Occipital lobe (tissue), 1 donor: ENCODE measurements at regions not wholly inside any gene's neighbourhood (a gene's known extent, or its start where the extent isn't known, plus 50 kb on each side); places are given as distances from the start of the nearest gene placed in this dataset.

Experiments used
- DNase-seq: peaks from one replicate; lab custom pipeline; 2025; lab: John Stamatoyannopoulos, UW

DNA sequence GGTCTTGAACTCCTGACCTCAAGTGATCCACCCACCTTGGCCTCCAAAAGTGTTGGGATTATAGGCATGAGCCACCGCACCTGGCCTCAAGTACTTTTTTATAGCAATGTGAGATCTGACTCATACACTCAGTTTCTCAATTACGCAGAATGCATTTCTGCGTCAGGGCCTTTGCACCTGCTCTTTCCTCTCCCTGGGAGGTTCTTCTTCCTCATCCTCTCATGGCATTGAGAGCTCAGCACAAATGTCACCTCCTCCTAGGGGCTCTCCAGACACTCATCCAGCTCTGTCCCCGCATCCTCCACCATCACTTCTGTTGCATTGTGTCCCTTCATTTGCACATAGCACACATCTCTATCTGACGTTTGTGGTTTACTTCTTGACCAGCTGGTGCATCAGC is 418.8 kb downstream of the PTPRU start:
- no peak for DNase-seq

DNA sequence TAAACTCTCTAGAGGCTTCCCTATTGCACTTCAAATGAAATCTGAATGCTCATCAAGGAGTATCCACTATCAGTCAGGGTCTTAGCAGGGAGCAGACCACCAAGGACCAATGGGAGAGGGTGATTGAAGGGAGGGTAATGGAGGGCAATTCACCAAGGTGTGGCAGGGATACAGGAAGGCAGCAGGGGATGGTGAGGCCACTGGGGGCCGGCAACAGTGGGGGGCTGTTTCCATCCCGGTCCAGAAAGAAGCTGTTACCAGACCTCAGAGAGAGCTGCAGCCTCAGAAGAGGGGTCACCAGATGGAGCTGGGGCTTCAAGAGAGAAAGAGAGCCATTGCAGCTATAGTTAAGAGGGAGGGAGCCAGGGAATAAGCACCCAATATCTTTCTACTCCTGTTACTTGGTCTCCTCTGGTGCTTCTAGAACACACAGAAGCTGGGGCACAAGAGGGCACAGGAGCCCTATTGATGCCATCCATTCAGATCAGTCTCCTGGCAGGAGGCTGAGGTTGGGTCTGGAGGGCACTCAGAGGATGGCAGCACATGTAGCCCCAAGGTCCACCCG is 417.6 kb downstream of the PTPRU start:
- no peak for DNase-seq

DNA sequence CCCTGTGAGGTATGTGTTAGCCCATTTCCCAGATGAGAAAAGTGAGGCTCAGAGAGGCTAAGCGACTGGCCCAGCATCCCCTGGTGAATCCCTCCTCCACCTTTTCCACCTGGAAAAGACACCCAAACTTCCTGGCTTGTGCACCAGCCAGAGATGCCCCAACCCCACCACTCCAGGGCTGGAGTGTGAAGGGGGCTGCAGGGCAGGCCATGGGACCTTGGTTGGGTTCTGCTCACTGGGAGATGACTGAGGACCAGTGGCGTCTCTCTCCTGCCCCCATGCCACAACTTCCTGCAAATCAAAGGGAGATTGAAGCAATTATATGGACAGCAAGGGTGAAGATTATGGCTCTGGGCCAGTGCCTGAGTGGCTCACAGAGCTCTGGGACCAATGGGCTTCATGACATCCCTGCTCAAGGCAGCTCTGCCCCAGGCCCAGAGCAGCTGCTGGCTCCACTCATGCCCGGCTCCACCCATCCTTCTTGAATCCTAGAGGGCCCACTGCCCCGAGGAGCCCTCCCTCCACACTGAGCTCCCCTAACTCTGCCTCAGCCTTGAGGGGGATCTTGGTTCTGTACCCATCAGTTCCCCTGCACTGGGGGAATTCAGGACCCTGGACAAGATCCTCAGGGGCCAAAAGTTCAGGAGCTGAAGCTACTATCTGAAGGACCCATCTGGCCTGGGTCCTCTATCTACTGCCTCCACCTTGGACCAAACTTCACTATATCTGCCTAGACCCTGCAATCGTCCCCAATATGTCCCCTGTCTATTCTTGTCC is 416.9 kb downstream of the PTPRU start:
- DNase-seq = no peak

DNA sequence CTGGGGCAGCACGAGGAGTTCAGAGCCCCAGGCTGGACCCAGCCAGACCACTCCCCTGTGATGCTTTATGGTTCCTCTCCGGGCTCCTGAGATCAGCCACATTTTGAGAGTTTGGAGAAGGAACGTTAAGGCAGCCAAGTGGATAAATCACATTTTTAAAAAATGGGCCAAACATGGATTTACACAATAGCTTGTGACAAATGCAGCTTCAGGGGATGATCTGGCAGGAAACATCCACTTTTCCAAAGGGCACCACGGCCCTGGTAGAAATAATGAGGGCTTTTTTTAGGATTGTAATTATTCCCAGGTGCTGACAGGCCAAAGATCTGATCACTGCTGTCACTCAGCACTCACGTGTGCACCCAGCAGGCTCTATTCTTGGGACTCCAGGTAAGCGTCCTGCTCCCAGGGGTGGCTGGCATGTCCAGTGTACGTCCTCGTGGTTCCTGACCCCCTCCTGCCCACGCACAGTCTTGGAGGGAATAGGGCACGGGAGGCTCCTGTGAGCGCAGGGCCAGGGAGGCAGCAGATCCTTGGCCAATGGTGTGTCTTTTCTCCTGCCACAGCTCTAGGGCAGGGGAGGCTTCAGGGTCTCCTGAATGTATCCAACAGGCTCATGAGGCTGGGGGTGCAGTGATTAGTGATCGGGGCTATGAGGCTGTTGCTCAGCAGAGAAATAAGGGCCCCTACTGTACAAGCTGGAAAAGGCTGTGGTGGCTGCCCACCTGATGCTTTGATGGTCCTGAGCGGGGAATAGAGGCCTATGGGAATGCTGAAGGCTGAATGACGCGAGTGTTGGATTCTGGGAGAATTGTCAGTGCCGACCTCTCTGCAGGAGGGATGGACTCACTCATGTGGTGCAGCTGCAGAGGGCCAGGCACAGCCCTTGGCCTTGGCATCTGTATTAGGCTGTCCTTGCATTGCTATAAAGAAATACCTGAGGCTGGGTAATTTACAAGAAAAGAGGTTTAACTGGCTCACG is 415.7 kb downstream of the PTPRU start:
- DNase-seq = no peak

DNA sequence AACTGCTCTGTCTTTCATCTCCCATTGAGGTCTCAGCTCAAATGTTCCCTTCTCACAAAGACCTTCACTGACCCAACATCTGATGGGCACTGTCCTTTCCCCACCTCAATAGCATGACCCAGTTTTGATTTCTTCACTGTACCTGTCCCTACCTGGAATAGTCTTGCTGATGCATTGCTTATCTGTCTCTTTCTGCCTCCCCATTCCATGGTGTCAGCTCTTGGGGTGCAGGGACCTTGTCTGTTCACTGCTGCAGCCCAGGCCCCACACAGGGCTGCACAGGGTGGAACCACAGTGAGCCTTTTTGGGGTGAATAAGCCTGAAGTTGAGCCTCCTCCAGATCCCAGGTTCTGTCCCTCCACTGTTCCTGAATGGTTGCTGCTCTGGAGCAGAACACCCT is 414.9 kb downstream of the PTPRU start:
- no peak for DNase-seq

DNA sequence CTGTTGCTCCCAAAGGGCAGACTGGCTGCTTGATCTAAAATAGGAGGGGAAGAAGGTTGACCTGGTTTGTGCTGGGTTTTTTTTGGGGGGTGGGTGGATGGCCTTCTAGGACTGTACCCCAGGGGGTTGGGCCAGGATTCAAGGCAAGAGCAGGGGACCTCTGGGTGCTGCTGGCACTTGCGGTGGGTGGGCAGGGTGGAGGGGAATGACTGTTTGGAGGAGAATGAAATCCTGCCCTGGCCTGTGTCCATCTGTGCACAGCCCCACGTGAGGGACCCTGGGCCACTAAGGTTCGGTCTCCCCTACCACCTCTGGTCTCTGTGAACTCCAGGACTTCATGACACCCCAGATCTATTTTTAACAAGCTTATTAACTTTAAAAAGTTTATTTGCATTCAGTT is 414.2 kb downstream of the PTPRU start:
- DNase-seq = no peak

DNA sequence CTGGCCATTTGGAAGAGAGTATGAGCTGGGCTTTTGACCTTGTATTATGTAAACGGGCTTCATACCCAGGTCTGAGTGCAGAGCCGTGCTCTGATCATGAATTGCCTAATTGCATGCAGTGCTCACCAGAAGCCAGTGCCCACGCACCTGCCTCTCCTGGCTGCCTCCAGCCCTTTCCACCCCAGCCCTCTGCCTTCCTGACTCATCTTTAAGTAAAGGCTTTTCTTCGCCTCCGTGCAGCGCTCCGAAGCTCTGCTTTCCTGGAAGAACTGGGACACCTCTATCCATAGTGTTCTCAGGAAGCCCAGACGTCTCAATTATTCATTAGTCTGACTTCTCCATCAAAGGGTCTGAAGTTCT is 413.7 kb downstream of the PTPRU start:
- DNase-seq = peak; percentile 28

DNA sequence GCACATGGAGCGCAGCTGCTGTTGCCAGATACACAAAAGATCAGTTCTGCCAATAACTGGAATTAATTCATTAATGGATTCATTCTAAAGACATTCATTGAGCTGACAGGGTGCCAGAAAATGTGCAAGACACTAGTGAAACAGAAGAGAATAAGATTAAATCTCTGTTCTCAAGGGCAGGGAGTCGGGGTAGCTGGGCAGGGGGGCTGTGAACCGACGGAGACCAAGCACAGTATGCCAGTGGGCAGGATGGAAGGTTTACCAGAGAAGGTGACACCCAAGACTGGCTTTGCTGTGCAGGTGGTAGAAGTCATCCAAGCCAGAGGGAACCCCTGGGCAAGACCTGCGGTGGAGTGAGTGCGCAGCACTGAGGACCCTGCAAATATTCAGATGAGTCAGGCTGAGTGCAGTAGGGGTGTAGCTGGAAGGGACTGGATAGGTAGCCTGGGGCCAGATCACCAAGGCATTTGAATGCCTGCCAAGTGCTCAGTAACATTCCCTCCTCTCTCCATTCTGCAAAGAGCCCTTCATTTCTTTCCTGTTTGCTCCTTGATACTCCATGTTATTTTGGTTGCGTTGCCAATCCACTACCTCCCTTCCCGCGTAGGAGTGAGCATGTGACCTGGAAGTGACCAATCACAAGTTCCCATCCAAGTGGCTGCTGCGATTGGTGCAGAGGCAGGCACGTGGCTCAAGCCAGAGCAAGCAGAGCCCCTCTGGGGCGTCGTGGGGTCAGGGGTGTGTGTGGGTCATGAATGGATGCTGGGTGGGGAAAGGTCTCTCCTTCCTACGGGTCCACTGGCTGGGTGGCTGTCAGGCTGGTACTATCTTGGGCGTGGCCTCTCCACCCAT is 413.1 kb downstream of the PTPRU start:
- no peak for DNase-seq

DNA sequence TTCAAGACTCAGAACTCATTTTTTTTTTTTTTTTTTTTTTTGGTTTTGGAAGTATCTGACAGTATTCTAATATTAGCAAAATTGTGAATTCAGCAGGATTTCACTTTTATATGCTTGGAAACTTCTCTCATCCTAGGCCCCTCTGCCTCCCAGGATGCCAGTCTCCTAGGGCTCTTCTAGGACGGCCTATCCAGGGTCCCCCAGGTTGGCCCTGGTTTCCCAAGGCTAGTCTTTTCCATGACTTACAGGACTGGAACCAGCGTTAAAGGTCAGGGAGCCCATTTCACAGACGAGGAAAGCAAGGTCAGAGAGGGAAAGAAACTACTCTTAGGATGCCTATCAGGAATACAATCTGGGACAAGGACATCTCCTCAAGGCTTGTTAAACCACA is 412.5 kb downstream of the PTPRU start:
- DNase-seq = no peak

DNA sequence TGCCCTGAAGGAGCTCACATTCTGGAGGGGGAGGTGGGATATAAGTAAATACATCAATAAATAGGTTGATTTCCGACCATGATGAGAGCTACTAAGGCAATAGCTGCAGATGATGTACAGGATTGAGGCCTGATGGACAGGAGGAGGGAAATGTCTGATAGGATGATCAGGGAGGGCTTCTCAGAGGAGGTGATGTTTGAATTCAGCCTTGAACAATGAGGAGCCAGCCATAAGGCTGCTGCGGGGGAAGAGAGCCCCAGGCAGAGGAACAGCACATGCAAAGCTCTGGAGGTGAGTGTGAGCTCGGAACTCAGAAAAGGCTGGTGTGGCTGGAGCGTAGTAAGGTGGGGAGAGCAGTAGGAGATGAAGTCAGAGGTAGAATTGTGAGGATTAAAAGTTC is 411.7 kb downstream of the PTPRU start:
- DNase-seq = no peak

DNA sequence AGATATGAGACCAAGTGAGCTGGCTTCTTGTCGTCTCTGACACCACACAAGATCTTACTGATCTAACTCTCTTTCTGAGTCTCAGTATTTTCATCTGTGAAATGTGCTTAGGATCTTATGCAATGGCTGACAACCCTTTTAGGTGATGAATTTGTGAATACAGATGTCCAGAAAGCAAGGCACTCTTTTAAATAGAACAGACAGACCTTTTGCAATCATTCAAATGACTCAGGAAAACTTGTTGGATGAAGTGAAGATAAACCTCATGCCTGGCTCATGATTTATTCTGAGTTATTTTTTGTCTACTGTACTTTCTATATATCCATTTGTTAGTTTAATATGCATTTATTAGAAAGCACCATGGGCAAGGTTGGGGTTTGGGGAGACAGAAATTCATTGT is 411.3 kb downstream of the PTPRU start:
- DNase-seq = no peak

DNA sequence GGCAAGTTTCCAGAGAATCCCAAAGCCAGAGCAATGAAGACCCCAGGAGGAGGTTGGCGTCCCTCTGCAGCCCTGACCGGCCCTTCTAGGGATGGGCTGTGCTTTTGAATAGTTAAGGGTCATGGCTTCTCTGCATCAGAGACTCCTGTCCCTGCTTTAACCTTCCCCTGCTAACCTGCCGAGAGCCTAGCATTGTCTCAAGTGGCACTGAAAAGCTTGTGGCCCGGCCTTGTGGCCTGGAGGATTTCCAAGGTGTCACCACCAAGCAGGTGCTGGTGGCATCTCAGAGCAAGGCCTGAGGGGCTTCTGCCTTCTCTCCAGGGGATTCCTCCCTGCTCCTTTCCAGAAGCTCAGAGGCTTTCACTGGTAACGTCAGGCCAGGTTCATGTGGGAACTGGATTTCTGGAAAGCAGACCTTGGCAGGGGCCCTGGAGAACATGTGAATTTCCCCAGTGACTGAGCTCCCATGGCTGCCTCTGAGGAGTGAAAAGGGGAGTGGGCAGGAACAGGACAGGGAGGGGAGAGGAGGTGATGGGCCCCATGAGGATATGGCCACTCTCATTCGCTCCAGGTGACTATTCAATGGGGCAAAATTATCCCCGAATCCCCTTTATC is 409.9 kb downstream of the PTPRU start:
- no peak for DNase-seq

DNA sequence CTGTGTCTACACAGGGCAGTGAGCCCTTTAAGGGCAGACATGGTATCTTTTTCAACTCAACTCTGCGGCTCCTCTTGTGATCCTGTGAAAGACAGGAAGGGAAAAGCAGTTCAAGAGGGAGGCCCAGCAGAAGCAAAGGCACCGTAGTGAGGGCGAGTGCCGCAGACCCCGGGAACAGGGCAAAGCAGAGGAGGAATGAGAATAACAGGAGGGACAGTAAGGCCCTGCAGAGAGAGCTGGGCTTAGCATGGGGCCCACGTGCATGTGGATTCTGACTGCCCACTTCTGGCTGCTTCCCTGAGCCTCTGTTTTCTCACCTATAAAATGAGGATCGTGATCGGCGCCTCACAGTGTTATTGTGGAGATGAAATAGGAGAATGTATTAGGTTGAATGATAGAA is 409.3 kb downstream of the PTPRU start:
- DNase-seq = no peak

DNA sequence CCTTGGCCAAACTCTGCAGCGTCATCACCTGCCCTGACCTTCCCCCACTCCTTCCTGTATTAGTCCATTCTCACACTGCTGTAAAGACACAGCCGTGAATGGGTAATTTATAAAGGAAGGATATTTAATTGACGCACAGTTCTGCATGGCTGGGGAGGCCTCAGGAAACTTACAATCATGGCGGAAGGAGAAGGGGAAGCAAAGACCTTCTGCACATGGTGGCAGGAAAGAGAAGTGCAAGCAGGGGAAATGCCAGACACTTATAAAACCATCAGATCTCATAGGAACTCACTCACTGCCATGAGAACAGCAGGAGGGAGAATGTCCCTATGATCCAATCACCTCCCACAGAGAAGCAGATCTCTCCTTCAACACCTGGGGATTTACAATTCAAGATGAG is 408.5 kb downstream of the PTPRU start:
- no peak for DNase-seq

DNA sequence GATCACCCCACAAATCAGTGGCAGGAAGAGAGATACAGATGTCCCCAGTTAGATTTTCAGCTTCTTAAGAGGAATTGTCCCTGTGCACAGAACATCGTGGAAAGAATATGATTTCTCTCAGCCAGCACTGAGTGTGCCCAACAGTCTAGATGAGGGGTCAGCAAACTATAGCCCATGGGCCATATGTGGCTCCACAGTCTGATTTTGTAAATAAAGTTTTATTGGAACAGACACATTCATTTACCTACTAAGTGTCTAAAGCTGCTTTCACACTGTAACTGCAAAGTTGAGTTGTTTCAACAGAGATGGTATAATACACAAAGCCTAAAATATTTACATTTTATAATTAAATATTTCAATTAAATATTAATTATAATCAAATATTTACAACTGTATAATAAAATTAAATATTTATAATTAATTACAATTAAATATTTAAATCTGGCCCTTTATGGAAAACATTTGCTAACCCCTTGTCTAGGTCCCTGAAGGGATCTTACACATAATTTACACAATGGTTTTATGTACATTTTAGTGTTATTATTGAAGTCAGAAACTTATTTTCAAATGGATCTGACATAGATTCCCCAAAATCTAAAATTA is 407.6 kb downstream of the PTPRU start:
- no peak for DNase-seq

DNA sequence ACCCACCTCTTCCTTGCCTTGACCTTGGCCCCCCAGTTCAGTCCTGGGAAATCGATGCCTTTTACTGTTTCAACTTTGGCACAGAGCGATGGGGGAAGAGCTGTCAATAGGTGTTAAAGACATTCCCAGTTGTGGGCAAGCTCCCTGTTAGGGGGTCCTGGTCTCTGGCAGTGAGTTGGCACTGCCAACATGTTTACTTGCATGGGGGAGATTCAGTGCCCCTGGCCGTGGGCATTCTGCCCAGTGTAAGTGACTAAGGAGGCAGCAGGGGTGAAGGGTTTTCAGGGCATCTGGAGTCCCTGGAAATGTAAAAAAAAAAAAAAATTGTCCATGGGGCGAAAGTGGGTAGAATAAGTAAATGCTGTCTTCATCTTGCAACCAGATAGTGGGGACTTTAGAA is 407.0 kb downstream of the PTPRU start:
- DNase-seq = no peak

DNA sequence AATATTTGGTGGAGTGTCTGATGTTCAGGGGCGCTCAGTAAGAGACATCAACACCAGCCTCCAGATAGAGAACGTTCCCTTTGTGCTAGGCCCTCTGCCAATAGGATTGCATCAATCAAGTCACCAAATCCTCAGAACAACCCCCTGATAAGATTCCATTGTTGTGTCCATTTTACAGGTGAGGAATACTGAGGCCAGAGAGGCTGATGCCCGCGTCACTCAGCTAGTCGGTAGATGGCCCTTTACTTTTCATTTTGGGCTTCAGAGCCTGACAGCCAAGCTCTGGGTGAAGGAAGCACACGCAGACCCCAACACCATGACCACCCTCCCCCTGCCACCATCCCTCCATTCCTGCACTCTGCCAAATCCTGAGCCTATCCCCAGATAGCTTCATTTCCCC is 406.2 kb downstream of the PTPRU start:
- DNase-seq = no peak

DNA sequence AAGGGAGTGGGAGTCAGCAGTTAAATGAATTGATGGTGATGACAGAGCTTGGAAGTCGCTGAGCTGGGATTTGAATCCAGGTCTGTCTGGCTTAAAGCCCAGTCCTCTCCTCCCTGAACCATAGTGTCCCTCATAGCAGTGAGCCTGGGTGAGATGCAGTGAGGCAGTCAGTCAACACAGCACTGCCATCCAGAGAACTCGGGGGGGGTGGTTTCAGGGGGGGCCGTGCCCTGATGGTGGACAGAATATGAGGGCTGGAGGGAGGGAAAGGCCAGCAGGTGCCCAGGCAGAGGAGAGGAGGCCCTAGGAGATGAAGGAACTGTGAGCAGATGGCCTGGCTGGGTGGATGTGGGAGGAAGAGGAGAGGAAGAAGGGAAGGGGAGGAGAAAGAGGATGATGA is 405.6 kb downstream of the PTPRU start:
- DNase-seq = no peak

DNA sequence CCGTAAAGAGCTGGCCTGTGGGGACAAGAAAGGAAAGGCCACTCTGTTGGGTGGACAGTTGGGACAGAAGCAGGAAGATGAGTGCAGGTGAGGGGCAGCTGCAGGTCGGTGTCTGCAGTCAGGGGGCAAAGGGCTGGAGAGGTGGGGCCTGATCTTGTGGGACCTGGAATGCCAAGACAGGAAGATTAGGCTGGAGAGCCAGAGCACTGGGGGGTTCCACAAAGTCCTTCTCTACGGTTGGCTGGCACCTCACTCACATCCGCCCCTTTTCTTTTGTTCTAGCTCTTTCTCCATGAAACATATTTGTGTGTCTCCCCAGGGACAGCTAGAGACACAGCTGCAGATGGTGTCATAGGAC is 404.1 kb downstream of the PTPRU start:
- DNase-seq = no peak

DNA sequence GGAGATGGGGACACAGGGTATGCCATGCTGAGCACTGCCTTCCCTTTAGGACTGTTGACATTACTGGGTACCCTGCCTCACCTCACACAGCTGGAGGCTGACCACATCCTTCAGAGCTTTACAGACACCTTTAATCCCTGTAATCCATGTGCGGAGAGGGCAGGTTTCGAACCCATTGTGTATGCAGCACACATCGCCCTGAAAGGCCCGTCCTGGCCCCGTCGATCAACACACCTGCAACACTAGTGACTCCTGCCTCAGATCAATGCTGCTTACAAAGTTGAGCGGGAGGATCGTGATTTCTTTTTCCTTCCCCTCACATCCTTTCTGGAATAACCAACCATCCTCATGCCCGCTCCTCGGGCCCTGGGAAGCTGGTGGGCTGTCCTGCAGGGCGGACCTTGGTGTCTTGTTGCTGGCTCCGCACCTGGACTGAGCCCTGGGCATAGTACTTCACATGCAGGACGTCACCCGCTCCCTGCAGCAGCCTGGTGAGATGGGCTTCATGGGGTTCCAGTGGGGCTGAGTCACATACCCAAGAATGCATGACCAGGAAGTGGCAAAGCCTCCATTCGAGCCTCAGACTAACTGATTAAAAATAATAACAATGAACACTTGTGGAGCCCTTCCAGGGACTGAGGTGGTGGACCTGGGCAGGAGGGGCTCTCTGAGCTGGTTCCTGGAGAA is 403.6 kb downstream of the PTPRU start:
- no peak for DNase-seq
